GM19395 (cell line): ENCODE measurements at regions not wholly inside any gene's neighbourhood (a gene's known extent, or its start where the extent isn't known, plus 50 kb on each side); places are given as distances from the start of the nearest gene placed in this dataset.
A peak's percentile ranks its signal among the peaks of the same experiment; 100 is the strongest.

Source experiments
- ATAC-seq: cut with Tn5 transposase; IDR thresholded peaks from one replicate; pipeline ENCODE4 v1.9.1; 2021; ENCODE audit warnings: mild to moderate bottlenecking, moderate library complexity; ENCODE audit not compliant: unreplicated experiment

GRCh38 chrX:109927663-109928273 is 75.1 kb upstream of the TMEM164 start:
- ATAC-seq = no peak

DNA sequence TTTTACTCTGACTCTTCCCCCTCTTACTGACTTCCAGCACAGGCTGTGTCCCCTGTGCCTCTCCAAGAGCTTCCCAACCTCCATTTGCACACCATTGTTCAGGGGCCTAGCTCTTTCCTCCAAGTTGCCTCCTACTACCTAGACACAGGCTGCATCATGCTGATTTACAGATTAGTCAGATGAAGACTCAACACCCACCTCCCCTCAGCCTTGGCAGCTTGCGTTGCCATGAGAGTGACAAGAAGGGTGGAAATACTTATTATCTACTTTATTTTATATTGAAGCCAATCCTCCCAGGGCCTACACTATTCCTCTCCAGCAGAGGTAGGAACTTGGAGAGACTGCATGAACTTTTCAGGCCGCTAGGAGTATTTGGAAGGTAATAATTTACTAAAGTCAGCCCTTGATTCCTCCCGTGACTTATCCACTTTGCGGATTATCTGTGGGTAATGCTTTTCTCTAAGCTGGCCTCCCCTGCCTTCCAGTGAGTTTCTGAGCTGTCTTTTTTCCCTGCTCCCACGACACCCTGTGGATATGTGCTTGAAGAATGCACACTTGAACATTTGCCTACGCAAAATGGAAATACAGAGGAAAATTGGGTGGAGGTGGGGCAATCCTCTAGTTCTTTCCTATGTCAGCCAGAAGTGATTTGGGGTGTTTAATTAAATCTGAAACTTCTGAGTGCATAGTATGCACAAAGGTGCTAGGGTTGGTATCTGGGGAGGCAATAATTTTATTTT is 74.1 kb upstream of the TMEM164 start:
- ATAC-seq = no peak

GRCh38 chrX:109931677-109932076 is 71.2 kb upstream of the TMEM164 start:
- ATAC-seq = no peak

DNA sequence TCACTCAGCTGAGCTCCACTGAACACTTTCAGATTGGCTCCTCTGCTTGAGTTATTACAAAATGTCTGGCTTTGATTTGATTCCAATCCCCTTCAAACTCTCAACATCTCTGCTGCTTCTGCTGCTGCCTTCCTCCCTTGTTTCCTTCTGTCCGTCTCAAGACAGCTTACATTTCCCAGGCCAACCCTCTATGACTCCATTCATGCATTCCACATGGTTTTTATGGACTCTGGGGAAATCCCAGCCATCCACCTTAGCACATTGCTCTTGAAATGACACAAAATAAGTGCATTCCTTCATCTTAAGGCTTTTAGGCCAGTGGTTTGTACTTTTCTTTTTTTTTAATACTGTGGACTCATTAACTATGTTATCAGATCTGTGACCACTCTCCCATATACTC is 68.5 kb upstream of the TMEM164 start:
- ATAC-seq = no peak

GRCh38 chrX:109934935-109935334 is 68.0 kb upstream of the TMEM164 start:
- ATAC-seq = no peak

GRCh38 chrX:109936114-109936513 is 66.8 kb upstream of the TMEM164 start:
- ATAC-seq = no peak

DNA sequence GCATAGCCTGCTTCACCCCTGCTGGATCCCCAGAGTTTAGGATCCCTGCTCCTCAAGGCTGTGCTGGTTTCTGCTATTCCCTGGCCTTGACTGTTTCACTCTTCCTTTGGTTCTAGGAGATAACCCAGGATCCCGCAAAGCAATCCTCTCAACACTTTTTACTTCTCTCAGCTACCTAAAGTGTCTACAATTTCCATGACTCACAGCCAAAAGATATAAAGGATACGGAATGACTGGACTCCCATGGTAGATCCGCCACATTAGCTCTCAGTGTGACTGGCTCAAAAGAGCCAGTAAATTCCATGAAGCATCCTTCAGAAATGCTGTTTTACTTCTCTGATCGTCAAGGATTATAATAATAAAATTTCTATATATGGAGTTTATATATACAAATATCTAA is 66.3 kb upstream of the TMEM164 start:
- no peak for ATAC-seq

GRCh38 chrX:109939498-109939897 is 63.4 kb upstream of the TMEM164 start:
- ATAC-seq = no peak

DNA sequence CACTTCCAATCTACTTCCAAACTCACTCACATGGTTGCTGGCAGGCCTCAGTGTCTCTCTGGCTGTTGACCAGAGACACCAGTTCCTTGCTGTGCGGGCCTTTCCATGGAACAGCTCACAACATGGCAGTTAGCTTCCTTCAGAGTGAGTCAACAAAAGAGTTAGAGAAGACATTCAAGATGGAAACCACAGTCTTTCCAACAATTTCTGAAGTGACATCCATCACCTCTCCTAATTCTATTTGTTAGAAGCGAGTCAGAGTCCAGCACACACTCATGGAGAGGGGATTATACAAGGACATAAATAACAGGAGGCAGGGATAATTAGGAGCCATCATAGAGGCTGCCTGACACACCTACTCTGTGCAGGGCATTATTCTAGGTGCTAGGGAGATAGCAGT is 62.5 kb upstream of the TMEM164 start:
- no peak for ATAC-seq

DNA sequence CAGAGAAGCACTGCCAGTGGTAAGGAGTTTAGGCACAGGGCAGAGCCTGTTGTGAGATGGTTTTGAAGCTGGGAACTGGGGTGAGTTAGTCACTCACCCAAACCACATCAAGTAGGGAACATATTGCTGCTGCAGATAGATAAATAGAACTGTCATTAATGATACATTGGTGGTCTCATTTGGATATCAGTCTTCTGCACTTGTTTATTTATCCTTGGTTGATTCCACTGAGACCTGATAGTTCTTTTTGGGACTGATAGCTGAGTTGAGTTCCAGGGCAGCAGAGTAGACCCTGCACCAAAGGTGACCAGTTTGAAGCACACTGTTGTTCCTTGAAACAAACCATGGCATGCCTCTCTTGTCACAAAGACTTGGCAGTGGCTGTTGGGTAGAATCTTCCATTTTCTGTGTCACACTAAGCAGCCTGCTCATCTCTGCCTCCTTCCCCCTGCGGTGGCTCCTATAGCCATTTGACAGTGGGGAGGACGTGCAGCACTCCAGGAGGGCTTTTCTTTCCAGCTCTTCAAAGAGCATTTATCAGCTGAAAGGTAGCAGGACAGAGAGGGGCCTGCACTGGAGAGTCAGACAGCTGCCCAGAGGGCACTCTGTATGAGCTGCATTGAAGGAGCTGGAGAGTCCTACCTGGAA is 59.7 kb upstream of the TMEM164 start:
- ATAC-seq = no peak

DNA sequence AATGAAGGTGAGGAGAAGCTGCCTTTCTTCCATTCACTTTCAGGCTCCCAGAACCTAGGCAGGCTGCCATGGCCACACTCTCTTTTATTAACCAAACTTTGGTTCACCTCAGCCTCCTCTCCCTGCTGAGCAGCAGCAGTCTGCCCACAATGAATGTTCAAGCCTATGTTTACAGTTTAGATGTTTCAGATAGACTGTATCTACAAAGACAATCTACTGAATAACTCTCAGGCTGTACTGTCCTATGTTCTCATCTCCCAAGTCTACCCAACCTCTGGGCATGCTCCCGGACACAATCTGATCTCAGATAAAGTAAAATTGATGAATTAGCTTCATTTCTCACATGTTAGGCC is 59.2 kb upstream of the TMEM164 start:
- ATAC-seq = no peak

GRCh38 chrX:109952050-109952449 is 50.9 kb upstream of the TMEM164 start:
- no peak for ATAC-seq

DNA sequence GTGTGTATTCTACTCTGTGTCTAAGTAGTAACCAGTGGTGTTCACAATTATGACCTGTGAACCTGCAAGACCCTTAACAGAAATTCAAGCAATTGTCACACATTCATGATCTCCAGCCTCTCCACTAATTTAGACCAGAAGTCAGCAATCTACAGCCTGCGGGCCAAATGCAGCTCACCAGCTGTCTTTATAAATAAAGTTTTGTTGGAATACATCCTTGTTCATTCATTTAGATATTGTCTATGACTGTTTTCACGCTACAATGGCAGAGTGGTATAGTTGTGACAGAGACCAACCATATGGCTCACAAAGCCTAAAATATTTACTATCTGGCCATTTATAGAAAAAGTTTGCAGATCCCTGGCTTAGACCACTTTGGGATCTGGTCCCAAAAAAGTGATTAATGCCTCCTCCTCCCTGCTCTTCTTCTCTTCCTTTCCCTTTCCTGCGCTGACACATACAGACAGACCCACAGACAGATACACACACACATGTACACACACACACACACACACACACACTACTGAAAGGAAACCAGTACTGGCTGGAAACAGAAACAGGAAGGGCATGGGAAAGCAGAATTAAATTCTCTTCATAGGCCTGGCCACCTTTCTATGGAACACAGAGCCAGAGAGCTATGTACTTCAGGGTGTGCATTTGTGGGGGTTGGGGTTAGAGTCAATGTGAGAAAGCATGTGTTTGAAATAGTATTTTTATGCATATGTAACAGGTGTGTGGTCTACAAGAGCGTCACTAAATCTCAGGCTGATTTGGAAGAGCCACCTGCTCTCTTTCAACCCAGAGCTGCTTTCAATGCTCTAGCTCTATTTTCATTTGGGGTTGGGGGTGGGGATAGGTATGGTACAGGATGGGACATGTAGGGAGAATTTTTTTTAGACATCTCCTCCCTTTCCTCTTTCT is 49.7 kb upstream of the TMEM164 start:
- ATAC-seq = peak; percentile 84
